ENCODE measurements at regions not wholly inside any gene's neighbourhood (a gene's known extent, or its start where the extent isn't known, plus 50 kb on each side); places are given as distances from the start of the nearest gene placed in this dataset.

DNA sequence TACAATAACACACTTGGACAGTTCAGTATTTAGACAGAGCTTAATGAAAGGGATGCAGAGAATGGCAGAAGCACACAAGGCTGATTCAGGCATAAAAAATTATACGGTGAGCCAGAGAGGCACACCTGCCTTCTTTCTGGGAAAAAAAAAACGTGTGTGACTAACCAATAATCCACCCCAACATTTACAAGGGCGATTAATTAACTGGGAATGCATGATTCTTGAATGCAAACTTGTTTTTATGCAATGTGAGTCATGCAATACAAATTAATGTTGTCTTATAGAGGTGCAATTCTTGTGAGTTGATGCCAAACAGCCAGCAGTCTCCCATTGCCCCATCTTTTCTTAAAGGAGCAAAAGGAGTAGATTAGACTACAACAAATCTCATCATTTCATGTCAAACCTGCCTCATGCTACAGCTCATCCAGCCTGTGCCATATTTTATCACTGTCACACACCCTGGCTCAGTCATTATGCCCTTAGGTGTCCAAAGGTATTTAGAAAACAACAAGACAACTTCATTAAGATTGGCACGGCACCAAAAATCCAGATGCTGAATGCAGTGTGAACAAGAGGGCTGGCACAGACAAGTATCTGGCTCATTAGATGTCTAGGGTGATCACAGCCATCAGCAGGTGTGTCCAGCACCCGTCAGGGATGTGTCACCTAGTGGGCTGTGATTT lies 721.1 kb downstream of the EFNB2 start:
- no peaks in the 10 kb centered on the region for H3K9me3 ChIP-seq (ENCODE audit: severe bottlenecking)
- H3K4me3 ChIP-seq (ENCODE audit: severe bottlenecking): no peak overlapping the region
- peak overlapping the region; percentile 81 for H3K27ac ChIP-seq (ENCODE audit: poor library complexity, severe bottlenecking)
- DNase-seq (ENCODE audit: low spot score): no peak
- TF ChIP-seq, protein P1, sequence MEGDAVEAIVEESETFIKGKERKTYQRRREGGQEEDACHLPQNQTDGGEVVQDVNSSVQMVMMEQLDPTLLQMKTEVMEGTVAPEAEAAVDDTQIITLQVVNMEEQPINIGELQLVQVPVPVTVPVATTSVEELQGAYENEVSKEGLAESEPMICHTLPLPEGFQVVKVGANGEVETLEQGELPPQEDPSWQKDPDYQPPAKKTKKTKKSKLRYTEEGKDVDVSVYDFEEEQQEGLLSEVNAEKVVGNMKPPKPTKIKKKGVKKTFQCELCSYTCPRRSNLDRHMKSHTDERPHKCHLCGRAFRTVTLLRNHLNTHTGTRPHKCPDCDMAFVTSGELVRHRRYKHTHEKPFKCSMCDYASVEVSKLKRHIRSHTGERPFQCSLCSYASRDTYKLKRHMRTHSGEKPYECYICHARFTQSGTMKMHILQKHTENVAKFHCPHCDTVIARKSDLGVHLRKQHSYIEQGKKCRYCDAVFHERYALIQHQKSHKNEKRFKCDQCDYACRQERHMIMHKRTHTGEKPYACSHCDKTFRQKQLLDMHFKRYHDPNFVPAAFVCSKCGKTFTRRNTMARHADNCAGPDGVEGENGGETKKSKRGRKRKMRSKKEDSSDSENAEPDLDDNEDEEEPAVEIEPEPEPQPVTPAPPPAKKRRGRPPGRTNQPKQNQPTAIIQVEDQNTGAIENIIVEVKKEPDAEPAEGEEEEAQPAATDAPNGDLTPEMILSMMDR (IDR thresholded peaks at IDR 0.05; ENCODE audit: poor library complexity, severe bottlenecking): no peak
- peaks cover 25% of the 10 kb centered on the region for H3K4me1 ChIP-seq (ENCODE audit: insufficient read depth, poor library complexity, severe bottlenecking)
- no peaks in the 10 kb centered on the region for H3K36me3 ChIP-seq (ENCODE audit: low read depth)
- H3K27me3 ChIP-seq (ENCODE audit: insufficient read depth, poor library complexity, severe bottlenecking): no peaks in the 10 kb centered on the region
- peak; percentile 89 for ATAC-seq (ENCODE audit: low read depth)

DNA sequence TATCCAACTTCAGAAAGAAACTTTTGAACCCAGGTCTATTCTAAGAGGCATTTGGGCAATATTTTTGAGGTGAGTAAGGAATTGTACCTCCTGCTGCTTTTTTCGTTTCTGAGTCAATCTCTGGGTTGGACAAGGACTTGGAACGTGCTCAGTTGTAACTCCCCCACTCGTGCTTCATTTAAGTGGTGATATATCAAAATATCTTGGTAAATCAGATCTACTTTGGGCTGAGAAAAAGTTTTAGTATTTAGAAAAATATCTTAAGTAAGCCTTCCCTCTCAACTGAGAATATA lies 728.9 kb downstream of the EFNB2 start:
- Histone ChIP-seq H3K27me3 (ENCODE audit: insufficient read depth, poor library complexity, severe bottlenecking) (no peaks in the 10 kb centered on the region), H3K36me3 (ENCODE audit: low read depth) (no peaks in the 10 kb centered on the region; the same call in 1 of the 2 replicates), H3K4me3 (ENCODE audit: severe bottlenecking) (no peak overlapping the region), H3K27ac (ENCODE audit: poor library complexity, severe bottlenecking) (no peak overlapping the region), H3K4me1 (ENCODE audit: insufficient read depth, poor library complexity, severe bottlenecking) (no peaks in the 10 kb centered on the region), H3K9me3 (ENCODE audit: severe bottlenecking) (no peaks in the 10 kb centered on the region)
- DNase-seq (ENCODE audit: low spot score): no peak
- ATAC-seq (ENCODE audit: low read depth): no peak
- TF ChIP-seq, protein P1 (IDR thresholded peaks at IDR 0.05; ENCODE audit: poor library complexity, severe bottlenecking): no peak

DNA sequence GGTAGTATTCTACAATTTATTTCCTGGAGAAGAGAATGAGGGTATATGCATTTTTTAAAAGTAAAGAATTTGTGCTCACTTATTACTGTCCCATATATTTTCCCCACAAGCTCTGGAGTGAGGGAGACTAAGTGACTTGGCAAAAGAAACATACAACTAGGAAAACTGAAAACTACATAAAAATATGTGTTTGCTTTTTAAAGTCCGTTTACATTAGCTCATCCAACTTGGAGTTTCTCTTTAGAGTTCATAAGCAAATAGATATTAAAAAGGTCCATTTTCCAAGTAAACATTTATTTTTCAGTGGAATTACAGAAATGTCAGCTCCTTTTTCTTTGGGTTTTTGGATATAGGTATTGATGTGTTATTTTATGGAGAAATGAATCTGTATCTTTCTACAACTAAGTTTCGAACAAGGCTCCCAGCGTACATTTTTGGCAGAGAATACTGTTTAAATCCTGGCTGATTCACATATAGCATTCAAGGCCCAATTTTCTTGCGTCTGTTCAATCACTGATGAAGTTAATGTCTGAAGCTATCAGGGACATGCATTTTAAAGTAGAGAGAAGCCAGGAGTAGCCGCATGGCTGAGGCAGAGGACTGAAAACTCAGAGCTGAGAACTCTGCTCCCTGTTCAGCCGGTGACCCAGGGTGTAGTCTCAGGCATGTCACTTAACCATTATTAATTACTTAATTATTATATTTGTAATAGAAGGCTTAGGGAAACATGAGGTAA lies 729.4 kb downstream of the EFNB2 start:
- Histone ChIP-seq H3K9me3 (ENCODE audit: severe bottlenecking) (no peaks in the 10 kb centered on the region), H3K27me3 (ENCODE audit: insufficient read depth, poor library complexity, severe bottlenecking) (no peaks in the 10 kb centered on the region), H3K27ac (ENCODE audit: poor library complexity, severe bottlenecking) (no peak overlapping the region), H3K4me3 (ENCODE audit: severe bottlenecking) (no peak overlapping the region), H3K4me1 (ENCODE audit: insufficient read depth, poor library complexity, severe bottlenecking) (no peaks in the 10 kb centered on the region), H3K36me3 (ENCODE audit: low read depth) (no peaks in the 10 kb centered on the region; the same call in 1 of the 2 replicates)
- TF ChIP-seq, protein P1 (IDR thresholded peaks at IDR 0.05; ENCODE audit: poor library complexity, severe bottlenecking): no peak
- ATAC-seq (ENCODE audit: low read depth) (no peak), DNase-seq (ENCODE audit: low spot score) (no peak)

DNA sequence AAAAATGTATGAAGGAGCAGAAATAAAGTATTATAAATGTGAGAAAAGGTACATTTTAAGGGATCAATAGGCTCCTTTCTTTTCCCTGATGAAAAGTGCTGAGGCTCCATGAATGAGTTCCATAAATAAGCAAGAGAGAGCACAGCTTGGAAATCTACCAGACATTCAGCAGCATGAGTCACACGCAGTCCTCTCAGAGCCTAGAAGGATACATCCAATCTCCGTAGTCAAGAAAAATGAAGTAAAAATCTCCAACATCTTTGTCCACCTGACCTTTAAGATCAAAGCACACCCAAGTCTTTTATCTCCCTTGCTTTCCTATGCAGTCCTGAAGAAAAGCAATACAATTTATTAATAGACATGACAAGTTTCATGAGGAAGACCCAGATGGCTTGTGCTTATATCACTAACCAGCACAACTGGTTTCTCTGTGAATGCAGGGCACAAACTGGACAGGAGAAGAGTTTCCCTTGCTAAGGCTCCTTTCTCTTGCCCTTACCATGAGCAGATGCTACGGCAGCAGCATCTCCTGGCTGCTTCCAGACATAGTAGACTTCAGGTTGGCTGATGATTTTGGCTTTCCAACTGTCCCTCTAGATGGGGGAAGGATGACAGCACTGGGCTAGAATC lies 730.8 kb downstream of the EFNB2 start:
- ATAC-seq (ENCODE audit: low read depth) (no peak), DNase-seq (ENCODE audit: low spot score) (no peak)
- H3K4me1 ChIP-seq (ENCODE audit: insufficient read depth, poor library complexity, severe bottlenecking): no peaks in the 10 kb centered on the region
- no peaks in the 10 kb centered on the region; the same call in 1 of the 2 replicates for H3K36me3 ChIP-seq (ENCODE audit: low read depth)
- H3K27ac ChIP-seq (ENCODE audit: poor library complexity, severe bottlenecking): no peak overlapping the region
- TF ChIP-seq, protein P1 (IDR thresholded peaks at IDR 0.05; ENCODE audit: poor library complexity, severe bottlenecking): no peak
- H3K4me3 ChIP-seq (ENCODE audit: severe bottlenecking): no peak overlapping the region
- no peaks in the 10 kb centered on the region for H3K27me3 ChIP-seq (ENCODE audit: insufficient read depth, poor library complexity, severe bottlenecking)
- H3K9me3 ChIP-seq (ENCODE audit: severe bottlenecking): no peaks in the 10 kb centered on the region

All from RWPE2 (cell line).